Gastroesophageal sphincter (tissue), 4 donors: ENCODE measurements at regions not wholly inside any gene's neighbourhood (a gene's known extent, or its start where the extent isn't known, plus 50 kb on each side); places are given as distances from the start of the nearest gene placed in this dataset.
"Not testable (repeated sequence)": the region's sequence is repeated elsewhere in the genome, so short reads cannot be mapped to it uniquely, and the experiment has no call there.

ENCODE experiments used
- ATAC-seq: fragments of 150-250 bp; one replicate; pipeline ENCODE4 v1.9.1; 2016; ENCODE audit warnings: mild to moderate bottlenecking, moderate library complexity
- H3K27ac ChIP-seq, 4 donors: fragments of 200-600 bp; sonication (generic) in 3 of 4; 1 replicate in 3 of 4; 2 replicates in 1 of 4; pipeline ENCODE4 v1.5.1; 2016 to 2019
- H3K27me3 ChIP-seq: fragments of 200-600 bp; sonication (generic); one replicate; pipeline ENCODE4 v1.5.1; 2019
- H3K36me3 ChIP-seq, 2 donors: fragments of 200-600 bp; sonication (generic); one replicate each; pipeline ENCODE4 v1.5.1; 2019; ENCODE audit warnings: control low read depth in 1 of 2
- H3K4me1 ChIP-seq, 3 donors: fragments of 200-600 bp; sonication (generic); 1 replicate in 2 of 3; 2 replicates in 1 of 3; pipeline ENCODE4 v1.5.1; 2016 to 2019; ENCODE audit warnings: control low read depth in 2 of 3
- H3K4me3 ChIP-seq, 2 donors: fragments of 200-600 bp; sonication (generic); one replicate each; pipeline ENCODE4 v1.5.1; 2019; ENCODE audit warnings: mild to moderate bottlenecking in 1 of 2, moderate library complexity in 1 of 2
- H3K9me3 ChIP-seq, 3 donors: fragments of 200-600 bp; sonication (generic); one replicate each; pipeline ENCODE4 v1.5.1; 2017 to 2019; ENCODE audit warnings: control low read depth in 2 of 3
- EP300 ChIP-seq: sonication (generic); formaldehyde crosslinking; IDR thresholded peaks from one replicate; pipeline ENCODE4 v1.6.1; 2017; ENCODE audit warnings: antibody characterized with exemption, mild to moderate bottlenecking
- POLR2A ChIP-seq, 2 donors: fragments of 450-650 bp; IDR thresholded peaks; one replicate each; pipeline ENCODE4 v1.6.1; 2017; ENCODE audit warnings: antibody characterized with exemption in 2 of 2, mild to moderate bottlenecking in 2 of 2, moderate library complexity in 1 of 2
- POLR2AphosphoS5 ChIP-seq: sonication (generic); formaldehyde crosslinking; IDR thresholded peaks from one replicate; pipeline ENCODE4 v1.6.1; 2017; ENCODE audit warnings: antibody characterized with exemption
- WGBS, 2 donors: methylation state at CpG; one replicate each; pipeline ENCODE4 v1.1.5; 2018; ENCODE audit warnings: low coverage in 1 of 2; 5-methylcytosine and 5-hydroxymethylcytosine counted together
- TF ChIP-seq, protein P1 (sequence below), 4 experiments: fragments of 200-600 bp in 2 of 4; fragments of 450-650 bp in 2 of 4; sonication (generic) in 1 of 4; IDR thresholded peaks; one replicate each; pipeline ENCODE4 v1.5.1; 2017 to 2019; ENCODE audit warnings: antibody characterized with exemption in 4 of 4, mild to moderate bottlenecking in 2 of 4, moderate library complexity in 2 of 4

DNA sequence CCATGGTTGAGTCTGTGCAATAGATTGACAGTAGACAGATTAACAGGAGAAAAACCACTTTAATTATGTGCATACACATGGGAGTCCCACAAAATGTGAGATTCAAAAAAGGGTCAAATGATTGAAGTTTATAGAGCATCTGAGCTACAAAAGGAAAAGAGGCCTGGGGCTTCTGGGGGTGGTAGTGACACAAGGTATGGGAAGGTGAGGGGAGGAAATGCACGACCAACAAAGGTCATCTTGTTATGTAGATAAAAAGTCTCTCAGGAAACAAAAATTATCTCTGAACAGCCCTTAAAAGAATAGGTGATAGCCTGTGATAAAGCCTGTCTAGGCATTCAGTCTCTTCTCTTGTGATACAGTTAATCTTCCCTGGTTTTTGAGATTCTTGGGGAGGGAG, 141.7 kb downstream of the SEC23IP start:
- Histone ChIP-seq H3K36me3 (no peaks in the 10 kb centered on the region), H3K4me1 (no peaks in the 10 kb centered on the region), H3K27ac (no peak overlapping the region), H3K27me3 (no peaks in the 10 kb centered on the region), H3K9me3 (no peaks in the 10 kb centered on the region), H3K4me3 (no peak overlapping the region)
- WGBS, 2 donors = 56 to 58% methylated on average over 1 of the region's 1 CpG
- TF ChIP-seq EP300 (no peak), POLR2AphosphoS5 (no peak), POLR2A (IDR thresholded peaks at IDR 0.05) (no peak)
- TF ChIP-seq, protein P1, sequence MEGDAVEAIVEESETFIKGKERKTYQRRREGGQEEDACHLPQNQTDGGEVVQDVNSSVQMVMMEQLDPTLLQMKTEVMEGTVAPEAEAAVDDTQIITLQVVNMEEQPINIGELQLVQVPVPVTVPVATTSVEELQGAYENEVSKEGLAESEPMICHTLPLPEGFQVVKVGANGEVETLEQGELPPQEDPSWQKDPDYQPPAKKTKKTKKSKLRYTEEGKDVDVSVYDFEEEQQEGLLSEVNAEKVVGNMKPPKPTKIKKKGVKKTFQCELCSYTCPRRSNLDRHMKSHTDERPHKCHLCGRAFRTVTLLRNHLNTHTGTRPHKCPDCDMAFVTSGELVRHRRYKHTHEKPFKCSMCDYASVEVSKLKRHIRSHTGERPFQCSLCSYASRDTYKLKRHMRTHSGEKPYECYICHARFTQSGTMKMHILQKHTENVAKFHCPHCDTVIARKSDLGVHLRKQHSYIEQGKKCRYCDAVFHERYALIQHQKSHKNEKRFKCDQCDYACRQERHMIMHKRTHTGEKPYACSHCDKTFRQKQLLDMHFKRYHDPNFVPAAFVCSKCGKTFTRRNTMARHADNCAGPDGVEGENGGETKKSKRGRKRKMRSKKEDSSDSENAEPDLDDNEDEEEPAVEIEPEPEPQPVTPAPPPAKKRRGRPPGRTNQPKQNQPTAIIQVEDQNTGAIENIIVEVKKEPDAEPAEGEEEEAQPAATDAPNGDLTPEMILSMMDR (IDR thresholded peaks at IDR 0.05) = no peak
- ATAC-seq = no peak

DNA sequence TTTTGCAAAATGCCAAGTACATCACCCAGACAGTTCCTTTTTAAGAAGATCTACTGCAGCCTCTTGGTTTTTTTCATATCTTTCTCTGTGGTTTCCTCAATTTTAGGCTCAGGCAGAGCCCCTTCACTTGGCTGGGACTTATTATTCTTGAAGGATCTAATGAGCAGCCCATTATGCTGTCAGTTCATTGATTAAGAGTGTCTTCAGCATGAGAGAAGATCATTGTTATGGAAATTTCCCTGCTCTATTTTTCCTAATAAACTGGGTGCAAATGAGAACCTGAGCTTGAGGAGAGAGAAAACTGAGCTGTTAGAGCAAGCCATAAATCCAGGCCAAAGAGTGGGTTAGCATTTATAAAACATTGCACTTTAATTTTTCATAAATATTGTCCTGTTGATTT, 146.5 kb downstream of the SEC23IP start:
- no peaks in the 10 kb centered on the region for H3K4me1 ChIP-seq
- ATAC-seq = no peak
- no peak overlapping the region for H3K4me3 ChIP-seq
- no peaks in the 10 kb centered on the region for H3K27me3 ChIP-seq
- TF ChIP-seq POLR2A (IDR thresholded peaks at IDR 0.05) (no peak), POLR2AphosphoS5 (no peak), EP300 (no peak)
- TF ChIP-seq, protein P1 (IDR thresholded peaks at IDR 0.05) = no peak
- no peak overlapping the region for H3K27ac ChIP-seq
- H3K9me3 ChIP-seq = no peaks in the 10 kb centered on the region
- H3K36me3 ChIP-seq = no peaks in the 10 kb centered on the region

DNA sequence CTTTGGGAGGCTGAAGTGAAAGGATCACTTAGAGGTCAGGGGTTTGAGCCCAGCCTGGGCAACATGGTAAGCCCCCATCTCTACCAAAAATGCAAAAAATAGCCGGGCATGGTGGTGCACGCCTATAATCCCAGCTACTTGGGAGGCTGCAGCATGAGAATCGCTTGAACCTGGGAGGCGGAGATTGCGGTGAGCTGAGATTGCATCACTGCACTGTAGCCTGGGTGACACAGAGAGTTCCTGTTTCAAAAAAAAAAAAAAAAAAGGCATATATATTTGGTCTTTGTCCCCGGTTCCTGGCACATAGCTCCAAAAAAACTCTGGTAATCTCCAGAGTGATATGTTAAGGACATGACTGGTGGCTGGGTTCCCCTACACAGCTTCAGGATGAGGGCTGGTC, 147.3 kb downstream of the SEC23IP start:
- no peak overlapping the region for H3K27ac ChIP-seq
- WGBS, 2 donors = 67 to 77% methylated on average over 2 to 5 of the region's 6 CpGs
- H3K4me1 ChIP-seq = no peaks in the 10 kb centered on the region
- no peaks in the 10 kb centered on the region for H3K27me3 ChIP-seq
- TF ChIP-seq POLR2A (IDR thresholded peaks at IDR 0.05) (no peak), POLR2AphosphoS5 (no peak), EP300 (no peak)
- TF ChIP-seq, protein P1 (IDR thresholded peaks at IDR 0.05) = no peak
- no peak overlapping the region for H3K4me3 ChIP-seq
- no peak for ATAC-seq
- H3K9me3 ChIP-seq = no peaks in the 10 kb centered on the region
- no peaks in the 10 kb centered on the region for H3K36me3 ChIP-seq

DNA sequence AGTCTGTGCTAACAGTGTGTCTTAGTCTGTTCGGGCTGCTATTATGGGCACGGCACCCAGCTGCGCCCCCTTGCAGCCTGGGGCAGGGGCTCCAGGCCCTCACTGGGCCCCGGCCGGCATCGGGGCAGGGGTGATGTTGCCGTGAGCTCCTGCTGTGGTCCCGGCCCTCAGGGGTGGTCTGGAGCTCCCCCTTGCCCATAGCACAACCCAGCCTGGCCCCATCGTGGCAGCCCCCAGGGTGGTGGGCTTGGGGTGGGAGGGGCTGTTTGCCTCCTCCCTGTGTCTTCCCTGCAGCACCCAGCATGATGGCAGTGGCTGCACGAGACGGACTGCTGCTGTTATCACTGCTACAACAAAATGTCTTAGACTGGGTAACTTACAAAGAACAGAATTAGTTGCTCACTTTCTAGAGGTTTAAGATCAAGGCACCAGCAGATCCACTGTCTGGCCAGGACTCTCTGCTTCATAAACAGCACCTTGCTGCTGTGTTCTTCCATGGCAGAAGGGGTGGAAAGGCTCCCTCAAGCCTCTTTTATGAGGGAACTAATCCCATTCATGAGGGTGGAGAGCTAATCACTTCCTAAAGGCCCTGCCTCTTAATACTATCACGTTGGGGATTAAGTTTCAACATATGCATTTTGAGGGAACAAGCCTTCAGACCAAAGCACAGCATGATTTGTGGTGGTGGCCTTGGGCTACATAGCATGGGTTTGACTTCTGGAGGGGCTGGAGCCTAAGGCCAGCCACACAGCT, 149.5 kb downstream of the SEC23IP start:
- Histone ChIP-seq H3K36me3 (no peaks in the 10 kb centered on the region), H3K4me3 (no peak overlapping the region), H3K27me3 (no peaks in the 10 kb centered on the region), H3K27ac (no peak overlapping the region), H3K9me3 (no peaks in the 10 kb centered on the region), H3K4me1 (no peaks in the 10 kb centered on the region)
- WGBS, 2 donors = 13 to 60% methylated on average over 1 of the region's 12 CpGs
- no peak for ATAC-seq
- TF ChIP-seq POLR2AphosphoS5 = no peak
- TF ChIP-seq EP300 = no peak
- no peak for TF ChIP-seq POLR2A (IDR thresholded peaks at IDR 0.05)
- TF ChIP-seq, protein P1 (IDR thresholded peaks at IDR 0.05) = no peak

DNA sequence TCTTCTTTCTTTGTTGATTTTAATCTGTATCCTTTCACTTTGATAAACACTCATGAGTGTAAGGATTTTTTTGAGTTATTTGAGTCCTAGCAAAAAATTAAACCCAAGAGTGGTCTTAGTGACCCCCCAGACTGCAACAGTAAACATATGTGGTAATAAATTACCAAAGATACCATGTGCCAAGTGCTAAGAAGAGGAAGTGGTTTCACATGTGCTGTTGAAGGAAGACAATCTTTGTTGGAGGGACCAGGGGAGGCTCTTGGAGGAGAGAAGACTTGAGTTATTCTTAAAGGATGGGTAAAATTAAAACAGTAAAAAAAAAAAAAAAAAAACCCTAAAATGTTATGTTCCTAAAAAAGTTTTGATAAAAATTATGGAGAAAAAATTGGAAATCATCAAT, 150.2 kb downstream of the SEC23IP start:
- no peaks in the 10 kb centered on the region for H3K27me3 ChIP-seq
- no peak for ATAC-seq
- H3K4me1 ChIP-seq = no peaks in the 10 kb centered on the region
- no peaks in the 10 kb centered on the region for H3K36me3 ChIP-seq
- no peaks in the 10 kb centered on the region for H3K9me3 ChIP-seq
- no peak overlapping the region for H3K4me3 ChIP-seq
- no peak for TF ChIP-seq POLR2A (IDR thresholded peaks at IDR 0.05)
- no peak overlapping the region for H3K27ac ChIP-seq

DNA sequence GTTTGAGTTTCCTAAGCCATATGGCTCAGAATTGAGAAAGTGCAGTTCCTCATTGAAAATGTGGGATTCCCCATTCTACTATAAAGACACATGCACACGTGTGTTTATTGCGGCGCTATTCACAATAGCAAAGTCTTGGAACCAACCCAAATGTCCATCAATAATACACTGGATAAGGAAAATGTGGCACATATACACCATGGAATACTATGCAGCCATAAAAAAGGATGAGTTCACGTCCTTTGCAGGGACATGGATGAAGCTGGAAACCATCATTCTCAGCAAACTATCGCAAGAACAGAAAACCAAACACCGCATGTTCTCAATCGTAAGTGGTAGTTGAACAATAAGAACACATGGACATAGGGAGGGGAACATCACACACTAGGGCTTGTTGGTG, 154.8 kb downstream of the SEC23IP start:
- not testable (repeated sequence) for H3K27me3 ChIP-seq, H3K36me3 ChIP-seq, H3K27ac ChIP-seq, H3K9me3 ChIP-seq, H3K4me1 ChIP-seq, H3K4me3 ChIP-seq, ATAC-seq
- WGBS, 2 donors = 77 to 97% methylated on average over 6 to 7 of the region's 7 CpGs
